Keratinocyte (primary cell): ENCODE measurements at regions not wholly inside any gene's neighbourhood (a gene's known extent, or its start where the extent isn't known, plus 50 kb on each side); places are given as distances from the start of the nearest gene placed in this dataset.

Experiments
- DNase-seq: peaks from one replicate; pipeline ENCODE4 v3.0.0-alpha.2; 2011; ENCODE audit warnings: low read depth, missing footprints, low spot score
- FAIRE-seq: peaks from 2 replicates; lab custom pipeline; 2011; peaks lifted over from hg19 to GRCh38; lab: Jason Lieb, UNC
- H2AFZ ChIP-seq: 2 replicates; pipeline ENCODE4 v1.6.0; 2012; ENCODE audit warnings: low read length, control low read depth, inconsistent platforms; ENCODE audit not compliant: control insufficient read depth
- H3K27ac ChIP-seq: 2 replicates; pipeline ENCODE4 v1.5.1; 2011; ENCODE audit warnings: low read length; ENCODE audit not compliant: control insufficient read depth, insufficient read depth
- H3K27me3 ChIP-seq: 3 replicates; pipeline ENCODE4 v1.6.0; 2011; ENCODE audit warnings: low read length; ENCODE audit not compliant: control insufficient read depth, insufficient read depth; ENCODE audit errors: extremely low read depth
- H3K36me3 ChIP-seq, 2 experiments: 2 replicates in 1 of 2; 3 replicates in 1 of 2; pipeline ENCODE4 v1.5.1; 2011; ENCODE audit warnings: low read length in 2 of 2, mild to moderate bottlenecking in 1 of 2; ENCODE audit not compliant: control insufficient read depth in 2 of 2, insufficient read depth in 2 of 2; ENCODE audit errors: extremely low read depth in 1 of 2
- H3K4me1 ChIP-seq: 3 replicates; pipeline ENCODE4 v1.5.1; 2011; ENCODE audit warnings: low read length; ENCODE audit not compliant: control insufficient read depth, insufficient read depth; ENCODE audit errors: extremely low read depth
- H3K4me2 ChIP-seq: 3 replicates; pipeline ENCODE4 v1.6.0; 2011; ENCODE audit warnings: low read depth, low read length; ENCODE audit not compliant: control insufficient read depth, insufficient read depth; ENCODE audit errors: extremely low read depth
- H3K4me3 ChIP-seq, 3 experiments: fragments of 200-600 bp in 1 of 3; sonication (generic) in 1 of 3; 2 replicates in 2 of 3; 3 replicates in 1 of 3; pipeline ENCODE4 v1.5.1; 2011 to 2016; ENCODE audit warnings: low read length in 3 of 3, mild to moderate bottlenecking in 3 of 3, control low read depth in 2 of 3, inconsistent platforms in 1 of 3, low read depth in 1 of 3, mixed read lengths in 1 of 3, mixed run types in 1 of 3, moderate library complexity in 1 of 3; ENCODE audit not compliant: control insufficient read depth in 2 of 3, insufficient read depth in 2 of 3; ENCODE audit errors: extremely low read depth in 1 of 3
- H3K79me2 ChIP-seq: 2 replicates; pipeline ENCODE4 v1.6.0; 2012; ENCODE audit warnings: low read length; ENCODE audit not compliant: control insufficient read depth, insufficient read depth
- H3K9ac ChIP-seq: 3 replicates; pipeline ENCODE4 v1.6.0; 2011; ENCODE audit warnings: low read length; ENCODE audit not compliant: control insufficient read depth, insufficient read depth; ENCODE audit errors: extremely low read depth
- H3K9me1 ChIP-seq: 3 replicates; pipeline ENCODE4 v1.6.0; 2011; ENCODE audit warnings: low read length; ENCODE audit not compliant: control insufficient read depth, insufficient read depth; ENCODE audit errors: extremely low read depth
- H3K9me3 ChIP-seq: 2 replicates; pipeline ENCODE4 v1.5.1; 2012; ENCODE audit warnings: low read depth, low read length; ENCODE audit not compliant: control insufficient read depth
- H4K20me1 ChIP-seq: 3 replicates; pipeline ENCODE4 v1.6.0; 2011; ENCODE audit warnings: low read length; ENCODE audit not compliant: control insufficient read depth, insufficient read depth; ENCODE audit errors: extremely low read depth
- EZH2 ChIP-seq: IDR thresholded peaks from one replicate; pipeline ENCODE4 v1.6.1; 2012; ENCODE audit warnings: inconsistent platforms, mild to moderate bottlenecking, low read length, moderate library complexity
- dilution Hi-C: fragments of 300-500 bp; cut with MboI; formaldehyde crosslinking; loops from one replicate; pipeline ENCODE4 v1.7.0; 2020; ENCODE audit warnings: low sequenced_read_pairs; ENCODE audit not compliant: extremely low pct_ligation_motif_present
- TF ChIP-seq, protein P1 (sequence below), 3 experiments: IDR thresholded peaks in 1 of 3; conservative IDR thresholded peaks in 1 of 3; optimal IDR thresholded peaks in 1 of 3; 2 replicates in 2 of 3; 3 replicates in 1 of 3; pipeline versions ENCODE3 to v1.5.1; 2011; ENCODE audit warnings: low read length in 3 of 3, mild to moderate bottlenecking in 3 of 3, moderate library complexity in 2 of 3, control low read depth in 1 of 3, inconsistent platforms in 1 of 3; ENCODE audit not compliant: insufficient read depth in 2 of 3; ENCODE audit errors: extremely low read depth in 1 of 3

DNA sequence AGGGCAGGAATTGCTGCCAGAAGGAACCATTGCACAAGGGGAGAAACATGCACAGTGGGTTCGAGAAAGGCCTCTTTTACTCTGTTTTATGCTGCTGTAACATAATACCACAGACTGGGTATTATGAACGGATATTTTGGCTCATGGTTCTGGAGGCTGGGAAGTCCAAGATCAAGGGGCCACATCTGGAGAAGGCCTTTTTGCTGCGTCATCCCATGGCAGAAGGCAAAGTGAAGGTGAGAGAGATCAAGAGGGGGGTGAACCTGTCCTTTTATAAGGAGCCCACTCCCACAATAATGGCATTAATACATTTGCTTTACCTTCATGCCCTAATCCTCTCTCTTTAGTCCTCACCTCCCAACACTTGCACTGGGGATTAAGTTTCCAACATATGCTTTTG lies 136.9 kb upstream of the ALDH1B1 start:
- no peak overlapping the region for H2AFZ ChIP-seq
- H3K9me3 ChIP-seq: no peaks in the 10 kb centered on the region
- DNase-seq (no peak), FAIRE-seq (no peak)
- H3K9ac ChIP-seq: no peak overlapping the region
- H3K4me1 ChIP-seq: no peaks in the 10 kb centered on the region
- peaks cover 4% of the 10 kb centered on the region for H3K27me3 ChIP-seq
- no peaks in the 10 kb centered on the region for H3K9me1 ChIP-seq
- TF ChIP-seq, protein P1, sequence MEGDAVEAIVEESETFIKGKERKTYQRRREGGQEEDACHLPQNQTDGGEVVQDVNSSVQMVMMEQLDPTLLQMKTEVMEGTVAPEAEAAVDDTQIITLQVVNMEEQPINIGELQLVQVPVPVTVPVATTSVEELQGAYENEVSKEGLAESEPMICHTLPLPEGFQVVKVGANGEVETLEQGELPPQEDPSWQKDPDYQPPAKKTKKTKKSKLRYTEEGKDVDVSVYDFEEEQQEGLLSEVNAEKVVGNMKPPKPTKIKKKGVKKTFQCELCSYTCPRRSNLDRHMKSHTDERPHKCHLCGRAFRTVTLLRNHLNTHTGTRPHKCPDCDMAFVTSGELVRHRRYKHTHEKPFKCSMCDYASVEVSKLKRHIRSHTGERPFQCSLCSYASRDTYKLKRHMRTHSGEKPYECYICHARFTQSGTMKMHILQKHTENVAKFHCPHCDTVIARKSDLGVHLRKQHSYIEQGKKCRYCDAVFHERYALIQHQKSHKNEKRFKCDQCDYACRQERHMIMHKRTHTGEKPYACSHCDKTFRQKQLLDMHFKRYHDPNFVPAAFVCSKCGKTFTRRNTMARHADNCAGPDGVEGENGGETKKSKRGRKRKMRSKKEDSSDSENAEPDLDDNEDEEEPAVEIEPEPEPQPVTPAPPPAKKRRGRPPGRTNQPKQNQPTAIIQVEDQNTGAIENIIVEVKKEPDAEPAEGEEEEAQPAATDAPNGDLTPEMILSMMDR (optimal IDR thresholded peaks at IDR 0.05 in 1 of 3, IDR thresholded peaks at IDR 0.05 in 1 of 3, conservative IDR thresholded peaks at IDR 0.05 in 1 of 3; ENCODE audit: extremely low read depth in 1 of 3, insufficient read depth in 2 of 3, low read length in 3 of 3): no peak
- no peak for TF ChIP-seq EZH2
- H3K4me2 ChIP-seq: no peak overlapping the region
- no peak overlapping the region for H3K4me3 ChIP-seq
- dilution Hi-C loops: no loop called here
- H3K27ac ChIP-seq: no peak overlapping the region
- no peaks in the 10 kb centered on the region for H3K79me2 ChIP-seq
- H4K20me1 ChIP-seq: no peaks in the 10 kb centered on the region
- no peaks in the 10 kb centered on the region for H3K36me3 ChIP-seq

DNA sequence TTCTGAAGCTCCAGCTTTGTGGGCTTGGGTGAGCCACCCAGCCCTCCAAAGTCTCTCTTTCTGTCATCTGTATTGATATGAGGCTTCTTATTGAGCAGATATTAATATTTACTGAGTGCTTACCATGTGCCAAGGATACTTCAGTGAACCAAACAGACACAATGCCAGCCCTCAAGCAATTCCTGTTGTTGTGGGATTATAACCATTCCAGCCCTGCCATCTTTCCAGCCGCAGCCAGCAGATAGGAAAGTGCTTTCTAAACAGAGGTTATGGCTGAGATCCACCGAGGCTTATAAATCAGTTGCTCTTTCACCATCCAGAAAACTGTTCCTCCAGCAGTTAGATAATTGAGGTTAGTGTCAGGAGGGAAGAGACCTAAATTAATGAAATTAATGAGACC lies 137.7 kb upstream of the ALDH1B1 start:
- Histone ChIP-seq H3K36me3 (no peaks in the 10 kb centered on the region), H3K4me2 (no peak overlapping the region), H4K20me1 (no peaks in the 10 kb centered on the region), H3K9me1 (no peaks in the 10 kb centered on the region), H3K27ac (no peak overlapping the region), H3K9me3 (no peaks in the 10 kb centered on the region), H3K79me2 (no peaks in the 10 kb centered on the region), H3K4me1 (no peaks in the 10 kb centered on the region), H3K9ac (no peak overlapping the region), H2AFZ (no peak overlapping the region), H3K27me3 (peaks cover 4% of the 10 kb centered on the region), H3K4me3 (no peak overlapping the region)
- FAIRE-seq: no peak
- dilution Hi-C loops: no loop called here
- TF ChIP-seq, protein P1 (optimal IDR thresholded peaks at IDR 0.05 in 1 of 3, IDR thresholded peaks at IDR 0.05 in 1 of 3, conservative IDR thresholded peaks at IDR 0.05 in 1 of 3; ENCODE audit: extremely low read depth in 1 of 3, insufficient read depth in 2 of 3, low read length in 3 of 3): no peak
- no peak for TF ChIP-seq EZH2
- no peak for DNase-seq
